Epithelial cell of prostate (primary cell): ENCODE measurements at regions not wholly inside any gene's neighbourhood (a gene's known extent, or its start where the extent isn't known, plus 50 kb on each side); places are given as distances from the start of the nearest gene placed in this dataset.

Source experiments
- DNase-seq: peaks from one replicate; pipeline ENCODE4 v3.0.0-alpha.2; 2011; ENCODE audit warnings: low read depth, low spot score
- H3K27ac ChIP-seq: fragments of 450-650 bp; 2 replicates; pipeline ENCODE4 v1.5.1; 2017; ENCODE audit warnings: mild to moderate bottlenecking

- DNase-seq: no peak
- H3K27ac ChIP-seq: peak overlapping the region; percentile 47
These were observed 759.7 kb downstream of the BRINP1 start for GRCh38 chr9:118609355-118610044.

DNA sequence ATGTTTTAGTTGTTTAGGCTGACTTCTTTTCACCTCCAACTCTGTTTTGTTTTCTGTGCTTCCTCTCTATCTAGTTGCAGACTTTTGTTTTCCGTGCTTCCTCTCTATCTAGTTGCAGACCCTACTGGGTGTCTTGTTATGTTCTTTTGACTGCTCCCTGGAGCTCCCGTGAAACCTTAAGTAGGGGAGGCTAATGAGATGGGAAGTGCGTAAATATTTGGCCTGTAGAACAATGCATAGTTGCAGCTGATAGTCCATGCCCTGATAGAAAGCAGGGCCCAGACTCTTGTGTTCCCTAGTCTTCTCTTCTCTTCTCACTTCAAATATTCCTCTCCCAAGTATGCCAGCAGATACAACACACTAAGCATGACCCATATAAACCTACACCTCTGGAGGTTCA lies 757.0 kb downstream of the BRINP1 start:
- no peak overlapping the region for H3K27ac ChIP-seq

GRCh38 chr9:118613996-118614395 lies 755.2 kb downstream of the BRINP1 start:
- DNase-seq: no peak
- no peak overlapping the region for H3K27ac ChIP-seq

More for the DNA sequence above, 757.0 kb downstream of the BRINP1 start:
- no peak for DNase-seq

GRCh38 chr9:118618084-118618483 lies 751.2 kb downstream of the BRINP1 start:
- no peak overlapping the region for H3K27ac ChIP-seq
- DNase-seq: no peak

GRCh38 chr9:118618849-118619248 lies 750.4 kb downstream of the BRINP1 start:
- DNase-seq: no peak
- H3K27ac ChIP-seq: no peak overlapping the region

- no peak for DNase-seq
These were observed 744.6 kb downstream of the BRINP1 start for GRCh38 chr9:118624608-118625007.

GRCh38 chr9:118630079-118630478 lies 739.2 kb downstream of the BRINP1 start:
- H3K27ac ChIP-seq: no peak overlapping the region
- DNase-seq: no peak

More at GRCh38 chr9:118624608-118625007, 744.6 kb downstream of the BRINP1 start:
- no peak overlapping the region for H3K27ac ChIP-seq

DNA sequence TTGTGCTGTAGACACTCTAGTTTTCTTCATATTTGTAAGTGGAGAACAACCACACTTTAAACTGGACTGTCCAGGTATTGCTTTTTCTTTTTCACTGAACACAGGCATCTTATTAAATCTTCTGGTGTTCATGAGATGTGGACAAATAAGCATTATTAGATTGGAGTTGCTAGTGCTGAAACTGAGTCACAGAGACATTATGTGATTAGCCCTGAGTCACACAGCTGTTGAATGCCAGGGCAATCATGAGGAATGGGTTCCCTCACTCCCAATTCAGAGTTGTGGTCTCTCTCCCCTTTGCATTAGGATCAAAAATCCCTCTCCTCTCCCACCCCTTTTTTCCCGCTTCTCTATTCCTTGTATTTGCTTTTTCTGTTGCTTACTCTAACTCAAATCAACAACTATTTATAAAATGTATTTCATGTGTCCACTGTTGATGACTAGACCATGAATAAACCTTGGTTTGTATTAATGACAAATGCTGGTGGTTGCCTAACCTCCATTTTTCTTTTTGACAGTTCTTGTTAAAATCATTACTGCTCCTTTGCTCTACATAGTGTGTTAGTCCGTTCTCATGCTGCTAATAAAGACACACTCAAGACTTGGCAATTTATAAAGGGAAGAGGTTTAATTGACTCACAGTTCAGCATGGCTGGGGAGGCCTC lies 738.2 kb downstream of the BRINP1 start:
- DNase-seq: no peak

GRCh38 chr9:118631956-118632355 lies 737.3 kb downstream of the BRINP1 start:
- no peak for DNase-seq
- H3K27ac ChIP-seq: peak overlapping the region; percentile 35

More for the DNA sequence above, 738.2 kb downstream of the BRINP1 start:
- peak overlapping the region; percentile 35 for H3K27ac ChIP-seq

DNA sequence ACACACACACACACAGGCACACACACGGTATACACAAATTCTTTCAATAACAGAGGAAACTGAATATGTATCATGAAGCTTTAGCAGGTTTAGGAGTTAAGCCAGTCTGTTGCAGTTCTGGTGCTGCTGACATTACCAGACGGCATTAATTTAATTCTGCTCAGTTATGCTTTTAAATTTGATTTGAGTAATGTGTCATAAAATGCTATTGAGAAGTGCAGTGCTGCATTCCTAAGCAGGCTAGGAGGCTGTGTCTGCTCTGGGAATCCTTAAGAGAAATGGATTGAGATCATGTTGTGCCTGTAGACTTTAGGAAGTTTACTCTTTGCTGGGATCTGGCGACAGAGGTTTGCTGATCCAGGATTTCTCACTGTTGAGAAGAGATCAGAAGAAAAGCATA lies 733.8 kb downstream of the BRINP1 start:
- no peak for DNase-seq
- H3K27ac ChIP-seq: no peak overlapping the region

- no peak overlapping the region for H3K27ac ChIP-seq
- no peak for DNase-seq
These were observed 731.6 kb downstream of the BRINP1 start for GRCh38 chr9:118637681-118638080.

- DNase-seq: no peak
These were observed 728.2 kb downstream of the BRINP1 start for GRCh38 chr9:118640836-118641560.

GRCh38 chr9:118643118-118643517 lies 726.1 kb downstream of the BRINP1 start:
- no peak for DNase-seq

More at GRCh38 chr9:118640836-118641560, 728.2 kb downstream of the BRINP1 start:
- no peak overlapping the region for H3K27ac ChIP-seq

DNA sequence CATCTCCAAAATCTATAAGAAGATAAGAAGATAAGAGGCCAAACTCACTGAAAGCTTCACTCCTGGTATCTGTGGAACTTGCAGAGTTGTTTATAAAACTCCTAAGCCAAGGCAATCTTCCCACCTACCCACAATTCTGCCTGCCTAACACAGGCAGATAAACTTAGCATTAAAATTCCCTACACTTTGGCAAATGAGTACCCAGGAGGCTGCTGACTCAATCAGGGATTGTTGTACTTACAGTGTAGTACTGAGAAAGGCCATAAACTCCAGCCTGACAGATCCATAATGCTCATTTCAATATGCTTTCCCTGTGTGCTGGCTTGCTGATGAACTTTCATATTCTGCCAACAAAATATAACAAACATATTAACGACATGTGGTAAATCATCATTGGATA lies 725.2 kb downstream of the BRINP1 start:
- no peak for DNase-seq
- no peak overlapping the region for H3K27ac ChIP-seq

More at GRCh38 chr9:118643118-118643517, 726.1 kb downstream of the BRINP1 start:
- H3K27ac ChIP-seq: peak overlapping the region; percentile 24

DNA sequence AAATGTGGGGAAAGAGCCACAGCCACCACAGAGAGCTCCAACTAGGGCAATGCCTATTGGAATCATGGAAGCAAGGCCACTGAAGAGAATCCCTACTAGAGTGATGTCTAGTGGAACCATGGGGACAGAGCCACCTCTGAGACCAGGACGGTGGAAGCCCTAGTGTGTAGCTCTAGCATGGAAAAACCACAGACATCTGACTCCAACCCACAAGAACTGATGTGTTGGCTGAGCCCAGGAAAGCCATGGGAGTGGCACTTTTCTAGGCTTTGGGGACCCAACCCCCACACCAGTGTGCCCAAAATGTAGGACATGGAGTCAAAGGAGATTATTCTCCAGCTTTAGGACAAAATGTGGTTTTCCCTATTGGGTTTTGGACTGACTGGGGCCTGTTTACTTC lies 721.9 kb downstream of the BRINP1 start:
- no peak overlapping the region for H3K27ac ChIP-seq
- DNase-seq: no peak

- no peak for DNase-seq
- peak overlapping the region; percentile 94 for H3K27ac ChIP-seq
These were observed 718.8 kb downstream of the BRINP1 start for GRCh38 chr9:118650417-118650816.

DNA sequence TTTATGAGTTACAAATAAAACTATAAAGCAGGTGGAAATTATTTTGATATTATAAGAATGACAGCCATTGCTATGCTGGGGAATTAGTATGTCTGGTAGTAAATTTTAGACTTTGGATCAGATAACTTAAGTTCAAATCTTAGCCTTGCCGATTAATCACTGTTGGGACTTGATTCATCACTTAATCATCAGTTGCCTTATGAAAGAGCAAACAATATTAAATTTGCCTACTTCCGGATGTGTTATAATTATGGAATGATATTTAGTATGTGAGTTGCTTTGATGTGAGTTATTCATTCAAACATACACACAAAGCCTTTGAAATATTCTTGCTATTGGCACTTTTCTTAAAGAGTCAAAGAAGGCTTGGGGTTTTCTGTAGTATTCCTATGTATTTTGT lies 717.7 kb downstream of the BRINP1 start:
- peak; percentile 64 for DNase-seq
- peak overlapping the region; percentile 94 for H3K27ac ChIP-seq

GRCh38 chr9:118652258-118652657 lies 717.0 kb downstream of the BRINP1 start:
- peak overlapping the region; percentile 94 for H3K27ac ChIP-seq
- no peak for DNase-seq

- DNase-seq: no peak
- peak overlapping the region; percentile 94 for H3K27ac ChIP-seq
These were observed 716.3 kb downstream of the BRINP1 start for GRCh38 chr9:118652912-118653311.

DNA sequence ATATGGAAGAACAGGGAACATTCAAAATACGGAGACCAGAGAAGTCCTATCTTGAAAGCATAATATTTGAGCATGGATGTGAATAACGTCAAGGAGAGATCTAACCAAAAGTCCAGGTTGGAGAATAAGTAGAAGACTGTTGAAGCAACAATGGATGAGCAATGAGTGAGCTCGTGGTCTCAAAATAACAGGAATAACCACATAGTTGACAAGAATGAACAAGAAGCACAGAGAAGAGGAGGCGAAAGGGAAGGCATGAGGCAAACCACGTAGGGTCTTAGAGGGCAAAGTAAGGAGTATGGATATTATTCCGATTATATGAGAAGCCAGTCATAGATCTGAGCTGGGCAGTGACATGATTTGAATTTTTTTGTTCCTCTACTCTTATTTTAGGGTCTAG lies 710.2 kb downstream of the BRINP1 start:
- peak overlapping the region; percentile 15 for H3K27ac ChIP-seq
- peak; percentile 24 for DNase-seq
